ENCODE measurements at regions not wholly inside any gene's neighbourhood (a gene's known extent, or its start where the extent isn't known, plus 50 kb on each side); places are given as distances from the start of the nearest gene placed in this dataset.

- no peak for DNase-seq (ENCODE audit: low read depth in 2 of 2)
- Histone ChIP-seq H3K9me3 (ENCODE audit: control insufficient read depth, insufficient read depth, low read depth, low read length) (no peaks in the 10 kb centered on the region), H3K9ac (ENCODE audit: insufficient read depth, low read length) (no peak overlapping the region), H2AFZ (ENCODE audit: low read length) (no peak overlapping the region), H3K27ac (ENCODE audit: insufficient read depth, low read length) (no peak overlapping the region), H3K4me1 (ENCODE audit: control insufficient read depth, extremely low read depth, insufficient read depth, low read length) (no peaks in the 10 kb centered on the region), H4K20me1 (ENCODE audit: control insufficient read depth, extremely low read depth, insufficient read depth, low read length) (no peaks in the 10 kb centered on the region), H3K4me2 (ENCODE audit: extremely low read depth, insufficient read depth, low read length) (no peak overlapping the region), H3K4me3 (replicated peaks in 1 of 4; ENCODE audit: control extremely low read depth in 1 of 4, insufficient read depth in 1 of 4, low read depth in 3 of 4, low read length in 4 of 4) (no peak overlapping the region), H3K79me2 (ENCODE audit: control insufficient read depth, insufficient read depth, low read length) (no peaks in the 10 kb centered on the region), H3K27me3 (ENCODE audit: control insufficient read depth, insufficient read depth, low read length) (no peaks in the 10 kb centered on the region), H3K36me3 (ENCODE audit: control insufficient read depth, insufficient read depth, low read length) (no peaks in the 10 kb centered on the region)
- no peak for TF ChIP-seq CTCF (conservative IDR thresholded peaks at IDR 0.05 in 1 of 2, IDR thresholded peaks at IDR 0.05 in 1 of 2; ENCODE audit: low read depth in 1 of 2, low read length in 2 of 2)
- TF ChIP-seq EZH2 (IDR thresholded peaks at IDR 0.05; ENCODE audit: low read length, missing control alignments) = no peak
These were observed 1109.8 kb upstream of the AUTS2 start for GRCh38 chr7:68488341-68489060.

- H3K36me3 ChIP-seq (ENCODE audit: control insufficient read depth, insufficient read depth, low read length) = no peaks in the 10 kb centered on the region
- no peak for DNase-seq (ENCODE audit: low read depth in 2 of 2)
- TF ChIP-seq EZH2 (IDR thresholded peaks at IDR 0.05; ENCODE audit: low read length, missing control alignments) (no peak), CTCF (conservative IDR thresholded peaks at IDR 0.05 in 1 of 2, IDR thresholded peaks at IDR 0.05 in 1 of 2; ENCODE audit: low read depth in 1 of 2, low read length in 2 of 2) (no peak)
- no peak overlapping the region for H2AFZ ChIP-seq (ENCODE audit: low read length)
- H3K27ac ChIP-seq (ENCODE audit: insufficient read depth, low read length) = no peak overlapping the region
- no peak overlapping the region for H3K9ac ChIP-seq (ENCODE audit: insufficient read depth, low read length)
- no peaks in the 10 kb centered on the region for H4K20me1 ChIP-seq (ENCODE audit: control insufficient read depth, extremely low read depth, insufficient read depth, low read length)
- H3K9me3 ChIP-seq (ENCODE audit: control insufficient read depth, insufficient read depth, low read depth, low read length) = no peaks in the 10 kb centered on the region
- no peaks in the 10 kb centered on the region for H3K27me3 ChIP-seq (ENCODE audit: control insufficient read depth, insufficient read depth, low read length)
- no peak overlapping the region for H3K4me2 ChIP-seq (ENCODE audit: extremely low read depth, insufficient read depth, low read length)
- no peaks in the 10 kb centered on the region for H3K79me2 ChIP-seq (ENCODE audit: control insufficient read depth, insufficient read depth, low read length)
- no peaks in the 10 kb centered on the region for H3K4me1 ChIP-seq (ENCODE audit: control insufficient read depth, extremely low read depth, insufficient read depth, low read length)
- H3K4me3 ChIP-seq (replicated peaks in 1 of 4; ENCODE audit: control extremely low read depth in 1 of 4, insufficient read depth in 1 of 4, low read depth in 3 of 4, low read length in 4 of 4) = no peak overlapping the region
These were observed 1106.5 kb upstream of the AUTS2 start for GRCh38 chr7:68491523-68492358.

GRCh38 chr7:68492359-68492690 lies 1106.0 kb upstream of the AUTS2 start:
- no peak overlapping the region for H3K27ac ChIP-seq (ENCODE audit: insufficient read depth, low read length)
- no peaks in the 10 kb centered on the region for H3K9me3 ChIP-seq (ENCODE audit: control insufficient read depth, insufficient read depth, low read depth, low read length)
- H3K4me2 ChIP-seq (ENCODE audit: extremely low read depth, insufficient read depth, low read length) = no peak overlapping the region
- TF ChIP-seq CTCF (conservative IDR thresholded peaks at IDR 0.05 in 1 of 2, IDR thresholded peaks at IDR 0.05 in 1 of 2; ENCODE audit: low read depth in 1 of 2, low read length in 2 of 2) (no peak), EZH2 (IDR thresholded peaks at IDR 0.05; ENCODE audit: low read length, missing control alignments) (no peak)
- DNase-seq (ENCODE audit: low read depth in 2 of 2) = no peak
- no peak overlapping the region for H2AFZ ChIP-seq (ENCODE audit: low read length)
- no peaks in the 10 kb centered on the region for H3K27me3 ChIP-seq (ENCODE audit: control insufficient read depth, insufficient read depth, low read length)
- H3K4me3 ChIP-seq (replicated peaks in 1 of 4; ENCODE audit: control extremely low read depth in 1 of 4, insufficient read depth in 1 of 4, low read depth in 3 of 4, low read length in 4 of 4) = no peak overlapping the region
- no peaks in the 10 kb centered on the region for H3K36me3 ChIP-seq (ENCODE audit: control insufficient read depth, insufficient read depth, low read length)
- H3K79me2 ChIP-seq (ENCODE audit: control insufficient read depth, insufficient read depth, low read length) = no peaks in the 10 kb centered on the region
- H3K9ac ChIP-seq (ENCODE audit: insufficient read depth, low read length) = no peak overlapping the region
- H4K20me1 ChIP-seq (ENCODE audit: control insufficient read depth, extremely low read depth, insufficient read depth, low read length) = no peaks in the 10 kb centered on the region
- no peaks in the 10 kb centered on the region for H3K4me1 ChIP-seq (ENCODE audit: control insufficient read depth, extremely low read depth, insufficient read depth, low read length)

Measured in fibroblast of lung (primary cell).